ENCODE measurements at regions not wholly inside any gene's neighbourhood (a gene's known extent, or its start where the extent isn't known, plus 50 kb on each side); places are given as distances from the start of the nearest gene placed in this dataset.

GRCh38 chr10:61320257-61320587, 133.0 kb downstream of the TMEM26 start:
- WGBS: 92% methylated on average over 5 of the region's 5 CpGs
- TF ChIP-seq SP1 (IDR thresholded peaks at IDR 0.05) (no peak), CTCF (IDR thresholded peaks at IDR 0.05; ENCODE audit: low read depth, low read length, missing input control) (no peak), HNF4A (conservative IDR thresholded peaks at IDR 0.05) (no peak), EGR1 (IDR thresholded peaks at IDR 0.05; ENCODE audit: low read depth in 2 of 2) (no peak), GABPA (IDR thresholded peaks at IDR 0.05 in 1 of 2, conservative IDR thresholded peaks at IDR 0.05 in 1 of 2) (no peak), NR2F2 (IDR thresholded peaks at IDR 0.05) (no peak), ATF3 (IDR thresholded peaks at IDR 0.05) (no peak), ZBTB33 (IDR thresholded peaks at IDR 0.05) (no peak), RXRA (IDR thresholded peaks at IDR 0.05) (no peak), RAD21 (IDR thresholded peaks at IDR 0.05) (no peak)
- no peak overlapping the region for H3K9ac ChIP-seq (ENCODE audit: low read depth in 1 of 2, low read length in 2 of 2)

GRCh38 chr10:61319386-61320256, 133.6 kb downstream of the TMEM26 start:
- no peak for DNase-seq (ENCODE audit: low spot score)
- Histone ChIP-seq H3K27ac (ENCODE audit: low read depth in 1 of 2, low read length in 2 of 2) (no peak overlapping the region), H3K36me3 (ENCODE audit: control insufficient read depth in 4 of 4, insufficient read depth in 3 of 4, low read depth in 1 of 4, low read length in 3 of 4) (no peaks in the 10 kb centered on the region), H3K4me3 (ENCODE audit: low read depth in 1 of 3, low read length in 3 of 3) (no peak overlapping the region), H3K4me1 (ENCODE audit: control insufficient read depth in 4 of 4, insufficient read depth in 4 of 4, low read length in 3 of 4) (no peaks in the 10 kb centered on the region), H3K9ac (ENCODE audit: low read depth in 1 of 2, low read length in 2 of 2) (no peak overlapping the region), H3K27me3 (ENCODE audit: control insufficient read depth in 4 of 4, insufficient read depth in 4 of 4, low read length in 3 of 4) (no peaks in the 10 kb centered on the region), H3K9me3 (ENCODE audit: control insufficient read depth in 4 of 4, low read length in 3 of 4) (no peaks in the 10 kb centered on the region)
- WGBS: 78% methylated on average over 5 of the region's 5 CpGs
- no peak for TF ChIP-seq CTCF (IDR thresholded peaks at IDR 0.05; ENCODE audit: low read depth, low read length, missing input control)
- TF ChIP-seq TAF1 (conservative IDR thresholded peaks at IDR 0.05): no peak
- TF ChIP-seq RXRA (IDR thresholded peaks at IDR 0.05): no peak
- TF ChIP-seq HNF4A (conservative IDR thresholded peaks at IDR 0.05): no peak
- no peak for TF ChIP-seq REST (IDR thresholded peaks at IDR 0.05)
- TF ChIP-seq HNF4G (IDR thresholded peaks at IDR 0.05): no peak
- TF ChIP-seq GABPA (IDR thresholded peaks at IDR 0.05 in 1 of 2, conservative IDR thresholded peaks at IDR 0.05 in 1 of 2): no peak
- TF ChIP-seq SP1 (IDR thresholded peaks at IDR 0.05): no peak
- no peak for TF ChIP-seq NR2F2 (IDR thresholded peaks at IDR 0.05)
- no peak for TF ChIP-seq EGR1 (IDR thresholded peaks at IDR 0.05; ENCODE audit: low read depth in 2 of 2)
- TF ChIP-seq MAX (IDR thresholded peaks at IDR 0.05): no peak
- no peak for TF ChIP-seq YY1 (IDR thresholded peaks at IDR 0.05)
- no peak for TF ChIP-seq FOXA2 (IDR thresholded peaks at IDR 0.05)
- TF ChIP-seq RAD21 (IDR thresholded peaks at IDR 0.05): no peak
- no peak for TF ChIP-seq FOXA1 (IDR thresholded peaks at IDR 0.05)
- no peak for TF ChIP-seq ZBTB33 (IDR thresholded peaks at IDR 0.05)

More at GRCh38 chr10:61320257-61320587, 133.0 kb downstream of the TMEM26 start:
- no peak for DNase-seq (ENCODE audit: low spot score)
- H3K9me3 ChIP-seq (ENCODE audit: control insufficient read depth in 4 of 4, low read length in 3 of 4): no peaks in the 10 kb centered on the region
- H3K27me3 ChIP-seq (ENCODE audit: control insufficient read depth in 4 of 4, insufficient read depth in 4 of 4, low read length in 3 of 4): no peaks in the 10 kb centered on the region
- no peaks in the 10 kb centered on the region for H3K4me1 ChIP-seq (ENCODE audit: control insufficient read depth in 4 of 4, insufficient read depth in 4 of 4, low read length in 3 of 4)
- no peak overlapping the region for H3K27ac ChIP-seq (ENCODE audit: low read depth in 1 of 2, low read length in 2 of 2)
- no peaks in the 10 kb centered on the region for H3K36me3 ChIP-seq (ENCODE audit: control insufficient read depth in 4 of 4, insufficient read depth in 3 of 4, low read depth in 1 of 4, low read length in 3 of 4)
- H3K4me3 ChIP-seq (ENCODE audit: low read depth in 1 of 3, low read length in 3 of 3): no peak overlapping the region

Data from liver (tissue), 8 donors.